COLO829 (cell line): ENCODE measurements at regions not wholly inside any gene's neighbourhood (a gene's known extent, or its start where the extent isn't known, plus 50 kb on each side); places are given as distances from the start of the nearest gene placed in this dataset.
"Not testable (repeated sequence)": the region's sequence is repeated elsewhere in the genome, so short reads cannot be mapped to it uniquely, and the experiment has no call there.

ENCODE experiments used
- DNase-seq: peaks from one replicate; pipeline ENCODE4 v3.0.0; 2012; ENCODE audit warnings: low spot score

- no peak for DNase-seq
These were observed 85.0 kb upstream of the KIF5B start for GRCh38 chr10:32141018-32141807.

DNA sequence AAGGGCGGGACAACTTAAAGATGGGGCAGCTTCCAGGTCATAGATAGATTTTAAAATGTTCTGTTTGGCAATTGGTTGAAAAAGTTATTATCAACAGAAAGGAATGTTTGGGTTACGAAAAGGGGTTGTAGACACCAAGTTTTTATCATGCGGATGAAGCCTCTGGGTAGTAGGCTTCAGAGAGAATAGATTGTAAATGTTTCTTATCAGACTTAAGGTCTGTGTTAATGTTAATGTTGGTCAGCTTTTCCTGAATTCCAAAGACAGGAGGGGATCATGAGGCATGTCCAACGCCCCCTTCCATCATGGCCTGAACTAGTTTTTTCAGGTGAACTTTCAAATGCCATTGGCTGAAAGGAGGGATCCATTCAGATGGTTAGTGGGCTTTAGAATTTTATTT, 84.2 kb upstream of the KIF5B start:
- DNase-seq = no peak

- DNase-seq = peak; percentile 83
These were observed 83.2 kb upstream of the KIF5B start for GRCh38 chr10:32139223-32140073.

DNA sequence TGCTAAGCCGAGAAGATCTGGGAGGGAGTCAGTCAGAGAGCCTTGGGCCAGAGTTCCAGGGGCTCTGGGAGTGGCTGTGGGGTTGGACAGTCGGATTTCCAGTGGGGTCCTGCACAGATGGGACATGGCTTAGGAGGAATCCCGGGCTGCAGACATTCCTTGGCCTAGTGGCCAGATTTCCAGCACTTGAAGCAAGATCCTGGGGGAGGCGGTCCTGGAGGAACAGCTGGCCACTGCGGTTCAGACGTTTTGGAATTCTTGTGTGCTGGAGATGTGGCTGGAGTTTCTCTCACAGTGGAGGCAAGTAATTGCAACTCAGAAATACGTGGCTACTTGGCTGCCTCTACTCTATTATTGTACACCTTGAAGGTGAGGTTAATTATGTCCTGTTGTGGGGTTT, 80.7 kb upstream of the KIF5B start:
- not testable (repeated sequence) for DNase-seq

- DNase-seq = not testable (repeated sequence)
These were observed 79.6 kb upstream of the KIF5B start for GRCh38 chr10:32135796-32136195.

- DNase-seq = no peak
These were observed 76.2 kb upstream of the KIF5B start for GRCh38 chr10:32132357-32132946.

GRCh38 chr10:32131388-32131787, 75.2 kb upstream of the KIF5B start:
- DNase-seq = no peak

DNA sequence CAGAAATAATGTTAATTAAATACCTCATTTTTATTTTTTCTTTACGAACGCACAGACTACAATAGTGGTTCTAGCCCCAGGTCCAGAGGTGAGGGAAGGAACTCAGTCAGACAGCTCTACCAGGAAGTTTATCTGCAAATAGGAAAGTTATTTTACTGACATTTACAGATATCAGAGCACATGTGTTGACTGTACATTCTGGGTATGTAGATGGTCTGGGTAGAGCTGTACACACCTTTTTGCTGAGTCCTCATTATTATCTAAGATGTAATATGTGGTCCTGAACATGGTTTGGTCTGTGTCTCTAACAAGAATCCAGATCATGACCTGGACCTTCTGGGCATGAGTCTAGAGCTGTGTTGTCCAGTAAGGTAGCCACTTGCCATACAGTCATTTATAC, 74.6 kb upstream of the KIF5B start:
- no peak for DNase-seq

DNA sequence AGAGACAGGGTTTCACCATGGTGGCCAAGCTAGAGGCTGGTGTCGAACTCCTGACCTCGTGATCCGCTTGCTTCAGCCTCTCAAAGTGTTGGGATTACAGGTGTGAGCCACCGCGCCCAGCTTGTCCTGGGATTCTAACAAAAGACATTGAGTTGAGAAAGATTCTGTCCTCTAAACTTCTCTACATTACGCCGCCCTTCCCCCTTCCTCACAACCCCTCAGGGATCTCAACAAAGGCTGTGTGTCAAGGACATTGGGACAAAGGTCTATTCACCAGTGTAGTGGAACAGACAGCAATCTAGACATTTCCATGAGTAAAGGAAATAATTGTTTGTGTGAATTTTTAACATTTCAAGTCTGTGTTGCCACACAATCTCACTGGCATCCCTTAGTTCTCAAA, 68.8 kb upstream of the KIF5B start:
- peak; percentile 35 for DNase-seq

- no peak for DNase-seq
These were observed 66.8 kb upstream of the KIF5B start for GRCh38 chr10:32123021-32123420.

DNA sequence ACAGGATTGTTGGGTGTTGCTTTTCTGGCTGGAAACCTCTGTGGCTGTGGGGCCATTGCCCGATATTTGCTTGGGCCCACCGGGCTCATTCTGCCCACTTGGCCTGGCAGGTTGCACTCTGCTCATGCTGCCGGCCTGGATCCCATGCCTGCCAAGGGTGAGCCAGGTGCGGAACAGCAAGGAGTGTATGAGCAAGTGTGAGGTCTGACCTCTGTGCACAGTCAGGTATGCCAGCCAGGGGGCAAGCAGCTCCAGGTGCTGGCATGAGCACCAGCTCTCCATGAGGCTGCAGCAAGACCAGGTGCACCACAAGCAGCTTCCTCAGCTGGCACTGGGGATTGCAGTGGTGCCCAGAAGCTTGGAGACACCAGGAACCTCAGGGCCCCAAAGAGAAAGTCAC, 65.4 kb upstream of the KIF5B start:
- no peak for DNase-seq

DNA sequence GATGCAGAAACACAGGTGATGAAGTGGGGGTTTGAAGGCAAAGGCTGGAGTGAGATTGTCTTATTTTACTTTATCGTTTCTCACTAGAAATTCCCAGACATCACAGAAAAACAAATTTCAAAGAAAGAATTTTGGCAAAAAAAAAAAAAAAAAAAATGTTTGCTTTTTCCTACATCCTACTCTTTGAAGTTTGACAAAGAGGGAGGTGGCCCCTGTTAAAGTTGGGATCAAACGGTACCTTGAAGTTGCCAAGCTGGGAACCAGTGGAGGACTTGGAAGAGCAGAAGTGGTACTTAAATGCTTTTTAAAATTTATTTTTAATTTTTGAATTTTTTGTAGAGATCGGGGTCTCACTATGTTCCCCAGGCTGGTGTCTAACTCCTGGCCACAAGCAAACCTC, 63.9 kb upstream of the KIF5B start:
- DNase-seq = no peak

- DNase-seq = no peak
These were observed 58.3 kb upstream of the KIF5B start for GRCh38 chr10:32114508-32114907.

- peak; percentile 66 for DNase-seq
These were observed 55.8 kb upstream of the KIF5B start for GRCh38 chr10:32112055-32112454.

- no peak for DNase-seq
These were observed 55.4 kb upstream of the KIF5B start for GRCh38 chr10:32111585-32111984.

DNA sequence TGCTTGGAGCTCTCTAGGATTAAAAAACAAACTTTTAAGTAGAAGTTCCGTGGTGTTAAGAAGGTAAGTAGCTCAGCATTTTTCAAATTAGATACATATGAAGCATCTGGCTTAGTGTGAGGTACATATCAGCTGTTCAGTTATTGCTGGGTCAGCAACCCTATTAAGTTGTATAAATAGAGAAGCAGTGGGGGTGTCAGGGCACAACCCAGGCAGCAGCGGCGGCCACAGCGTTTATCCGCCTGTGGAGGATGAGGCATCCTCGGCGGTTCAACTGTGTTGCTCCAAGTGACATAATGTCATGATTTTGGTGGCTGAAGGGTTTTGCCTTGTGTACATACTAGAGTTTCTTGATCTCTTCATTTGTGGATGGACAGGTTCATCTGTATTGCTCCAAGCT, 54.6 kb upstream of the KIF5B start:
- no peak for DNase-seq

DNA sequence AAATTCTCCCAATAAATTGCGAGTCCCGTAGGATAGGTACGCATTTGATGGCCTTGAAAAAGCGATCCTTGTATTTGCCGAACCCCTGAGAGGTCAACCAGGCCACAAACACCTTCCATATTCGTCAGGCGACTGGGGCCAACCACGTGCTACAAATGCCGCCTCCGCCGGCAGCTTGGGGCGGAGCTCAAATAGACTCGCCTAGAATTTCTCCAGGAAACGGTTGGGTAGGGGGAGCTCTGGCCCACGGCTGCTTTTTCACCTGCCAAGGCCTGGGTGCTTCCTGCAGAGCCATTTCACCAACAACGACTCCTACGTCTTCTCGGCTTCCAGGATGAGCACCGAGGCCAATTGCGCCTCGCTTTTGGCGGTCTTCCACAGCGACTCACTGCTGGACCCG, 53.4 kb upstream of the KIF5B start:
- no peak for DNase-seq
